ENCODE measurements at regions not wholly inside any gene's neighbourhood (a gene's known extent, or its start where the extent isn't known, plus 50 kb on each side); places are given as distances from the start of the nearest gene placed in this dataset.

GRCh38 chr4:188466001-188466400 lies 326.8 kb downstream of the TRIML1 start:
- Mint-ChIP-seq H3K27me3 (ENCODE audit: insufficient read depth) (no peaks in the 10 kb centered on the region), H3K9me3 (peaks cover 27% of the 10 kb centered on the region), H3K27ac (no peak overlapping the region), H3K4me3 (no peak overlapping the region), H3K36me3 (ENCODE audit: low read depth) (no peaks in the 10 kb centered on the region), H3K4me1 (ENCODE audit: low read depth) (no peaks in the 10 kb centered on the region)
- no peak for DNase-seq (ENCODE audit: low spot score)
- intact Hi-C loops (cut with micrococcal nuclease) = no loop called here

- H3K4me1 Mint-ChIP-seq (ENCODE audit: low read depth) = no peaks in the 10 kb centered on the region
- intact Hi-C loops (cut with micrococcal nuclease) = no loop called here
- H3K9me3 Mint-ChIP-seq = peaks cover 21% of the 10 kb centered on the region
- H3K36me3 Mint-ChIP-seq (ENCODE audit: low read depth) = no peaks in the 10 kb centered on the region
- no peak overlapping the region for H3K4me3 Mint-ChIP-seq
- no peak for DNase-seq (ENCODE audit: low spot score)
- H3K27ac Mint-ChIP-seq = no peak overlapping the region
- no peaks in the 10 kb centered on the region for H3K27me3 Mint-ChIP-seq (ENCODE audit: insufficient read depth)
Observed at GRCh38 chr4:188484256-188484655, 345.0 kb downstream of the TRIML1 start.

- H3K27me3 Mint-ChIP-seq (ENCODE audit: insufficient read depth) = no peaks in the 10 kb centered on the region
- no peak for DNase-seq (ENCODE audit: low spot score)
- peaks cover 19% of the 10 kb centered on the region for H3K9me3 Mint-ChIP-seq
- H3K4me3 Mint-ChIP-seq = no peak overlapping the region
- H3K36me3 Mint-ChIP-seq (ENCODE audit: low read depth) = no peaks in the 10 kb centered on the region
- intact Hi-C loops (cut with micrococcal nuclease) = no loop called here
- H3K4me1 Mint-ChIP-seq (ENCODE audit: low read depth) = no peaks in the 10 kb centered on the region
- H3K27ac Mint-ChIP-seq = no peak overlapping the region
Observed at GRCh38 chr4:188485906-188486305, 346.7 kb downstream of the TRIML1 start.

GRCh38 chr4:188492886-188493285 lies 353.6 kb downstream of the TRIML1 start:
- H3K4me1 Mint-ChIP-seq (ENCODE audit: low read depth) = no peaks in the 10 kb centered on the region
- H3K27me3 Mint-ChIP-seq (ENCODE audit: insufficient read depth) = no peaks in the 10 kb centered on the region
- no peak for DNase-seq (ENCODE audit: low spot score)
- no peak overlapping the region for H3K4me3 Mint-ChIP-seq
- H3K36me3 Mint-ChIP-seq (ENCODE audit: low read depth) = no peaks in the 10 kb centered on the region
- peaks cover 19% of the 10 kb centered on the region for H3K9me3 Mint-ChIP-seq
- no peak overlapping the region for H3K27ac Mint-ChIP-seq
- intact Hi-C loops (cut with micrococcal nuclease) = no loop called here

GRCh38 chr4:188495169-188495568 lies 355.9 kb downstream of the TRIML1 start:
- Mint-ChIP-seq H3K27ac (no peak overlapping the region), H3K9me3 (peaks cover 28% of the 10 kb centered on the region), H3K36me3 (ENCODE audit: low read depth) (no peaks in the 10 kb centered on the region), H3K27me3 (ENCODE audit: insufficient read depth) (no peaks in the 10 kb centered on the region), H3K4me1 (ENCODE audit: low read depth) (no peaks in the 10 kb centered on the region), H3K4me3 (no peak overlapping the region)
- no peak for DNase-seq (ENCODE audit: low spot score)
- intact Hi-C loops (cut with micrococcal nuclease) = no loop called here

GRCh38 chr4:188511431-188511830 lies 372.2 kb downstream of the TRIML1 start:
- no peak for DNase-seq (ENCODE audit: low spot score)
- peaks cover 53% of the 10 kb centered on the region for H3K9me3 Mint-ChIP-seq
- no peak overlapping the region for H3K4me3 Mint-ChIP-seq
- H3K4me1 Mint-ChIP-seq (ENCODE audit: low read depth) = no peaks in the 10 kb centered on the region
- intact Hi-C loops (cut with micrococcal nuclease) = no loop called here
- H3K36me3 Mint-ChIP-seq (ENCODE audit: low read depth) = no peaks in the 10 kb centered on the region
- H3K27me3 Mint-ChIP-seq (ENCODE audit: insufficient read depth) = no peaks in the 10 kb centered on the region
- no peak overlapping the region for H3K27ac Mint-ChIP-seq

GRCh38 chr4:188532751-188533150 lies 393.5 kb downstream of the TRIML1 start:
- peaks cover 15% of the 10 kb centered on the region for H3K9me3 Mint-ChIP-seq
- no peak for DNase-seq (ENCODE audit: low spot score)
- no peaks in the 10 kb centered on the region for H3K27me3 Mint-ChIP-seq (ENCODE audit: insufficient read depth)
- H3K4me1 Mint-ChIP-seq (ENCODE audit: low read depth) = no peaks in the 10 kb centered on the region
- H3K27ac Mint-ChIP-seq = no peak overlapping the region
- intact Hi-C loops (cut with micrococcal nuclease) = no loop called here
- H3K4me3 Mint-ChIP-seq = no peak overlapping the region
- H3K36me3 Mint-ChIP-seq (ENCODE audit: low read depth) = no peaks in the 10 kb centered on the region

GRCh38 chr4:188534297-188534696 lies 395.1 kb downstream of the TRIML1 start:
- Mint-ChIP-seq H3K4me1 (ENCODE audit: low read depth) (no peaks in the 10 kb centered on the region), H3K27ac (no peak overlapping the region), H3K9me3 (peaks cover 22% of the 10 kb centered on the region), H3K36me3 (ENCODE audit: low read depth) (no peaks in the 10 kb centered on the region), H3K27me3 (ENCODE audit: insufficient read depth) (no peaks in the 10 kb centered on the region), H3K4me3 (no peak overlapping the region)
- intact Hi-C loops (cut with micrococcal nuclease) = no loop called here
- DNase-seq (ENCODE audit: low spot score) = no peak

GRCh38 chr4:188534917-188535316 lies 395.7 kb downstream of the TRIML1 start:
- H3K4me1 Mint-ChIP-seq (ENCODE audit: low read depth) = no peaks in the 10 kb centered on the region
- H3K9me3 Mint-ChIP-seq = peaks cover 26% of the 10 kb centered on the region
- H3K4me3 Mint-ChIP-seq = no peak overlapping the region
- no peaks in the 10 kb centered on the region for H3K27me3 Mint-ChIP-seq (ENCODE audit: insufficient read depth)
- DNase-seq (ENCODE audit: low spot score) = no peak
- intact Hi-C loops (cut with micrococcal nuclease) = no loop called here
- no peak overlapping the region for H3K27ac Mint-ChIP-seq
- H3K36me3 Mint-ChIP-seq (ENCODE audit: low read depth) = no peaks in the 10 kb centered on the region

- no peak overlapping the region for H3K4me3 Mint-ChIP-seq
- intact Hi-C loops (cut with micrococcal nuclease) = no loop called here
- H3K27ac Mint-ChIP-seq = no peak overlapping the region
- H3K9me3 Mint-ChIP-seq = peaks cover 21% of the 10 kb centered on the region
- no peak for DNase-seq (ENCODE audit: low spot score)
- H3K4me1 Mint-ChIP-seq (ENCODE audit: low read depth) = no peaks in the 10 kb centered on the region
- H3K36me3 Mint-ChIP-seq (ENCODE audit: low read depth) = no peaks in the 10 kb centered on the region
- H3K27me3 Mint-ChIP-seq (ENCODE audit: insufficient read depth) = no peaks in the 10 kb centered on the region
Observed at GRCh38 chr4:188536826-188537225, 397.6 kb downstream of the TRIML1 start.

GRCh38 chr4:188550296-188550695 lies 411.1 kb downstream of the TRIML1 start:
- Mint-ChIP-seq H3K4me1 (ENCODE audit: low read depth) (no peaks in the 10 kb centered on the region), H3K27me3 (ENCODE audit: insufficient read depth) (no peaks in the 10 kb centered on the region), H3K27ac (no peak overlapping the region), H3K9me3 (peaks cover 22% of the 10 kb centered on the region), H3K36me3 (ENCODE audit: low read depth) (no peaks in the 10 kb centered on the region), H3K4me3 (no peak overlapping the region)
- intact Hi-C loops (cut with micrococcal nuclease) = no loop called here
- DNase-seq (ENCODE audit: low spot score) = no peak

- Mint-ChIP-seq H3K4me1 (ENCODE audit: low read depth) (no peaks in the 10 kb centered on the region), H3K27me3 (ENCODE audit: insufficient read depth) (no peaks in the 10 kb centered on the region), H3K27ac (no peak overlapping the region), H3K4me3 (no peak overlapping the region), H3K36me3 (ENCODE audit: low read depth) (no peaks in the 10 kb centered on the region), H3K9me3 (peaks cover 24% of the 10 kb centered on the region)
- intact Hi-C loops (cut with micrococcal nuclease) = no loop called here
- no peak for DNase-seq (ENCODE audit: low spot score)
Observed at GRCh38 chr4:188551156-188551555, 411.9 kb downstream of the TRIML1 start.

- H3K36me3 Mint-ChIP-seq (ENCODE audit: low read depth) = no peaks in the 10 kb centered on the region
- no peaks in the 10 kb centered on the region for H3K27me3 Mint-ChIP-seq (ENCODE audit: insufficient read depth)
- no peaks in the 10 kb centered on the region for H3K4me1 Mint-ChIP-seq (ENCODE audit: low read depth)
Observed at GRCh38 chr4:188552741-188553275, 413.6 kb downstream of the TRIML1 start.

GRCh38 chr4:188554413-188554812 lies 415.2 kb downstream of the TRIML1 start:
- Mint-ChIP-seq H3K4me3 (no peak overlapping the region), H3K9me3 (peaks cover 21% of the 10 kb centered on the region), H3K27ac (no peak overlapping the region), H3K36me3 (ENCODE audit: low read depth) (no peaks in the 10 kb centered on the region), H3K27me3 (ENCODE audit: insufficient read depth) (no peaks in the 10 kb centered on the region), H3K4me1 (ENCODE audit: low read depth) (no peaks in the 10 kb centered on the region)
- intact Hi-C loops (cut with micrococcal nuclease) = no loop called here
- no peak for DNase-seq (ENCODE audit: low spot score)

More at GRCh38 chr4:188552741-188553275, 413.6 kb downstream of the TRIML1 start:
- Mint-ChIP-seq H3K9me3 (peaks cover 24% of the 10 kb centered on the region), H3K27ac (no peak overlapping the region), H3K4me3 (no peak overlapping the region)
- intact Hi-C loops (cut with micrococcal nuclease) = no loop called here
- DNase-seq (ENCODE audit: low spot score) = no peak

All from activated T-helper 1 cell treated with anti-CD3 and anti-CD28 coated beads, Interleukin-12 subunit alpha, Interleukin-12 subunit beta, Interleukin-2, Interleukin-4 antibody, amounts not matched to agents 30 ng/mL and 10 ng/mL and 1 ng/mL, durations not matched to agents 14 hours and 24 hours and 36 hours (primary cell).